Brain microvascular endothelial cell (primary cell): ENCODE measurements at regions not wholly inside any gene's neighbourhood (a gene's known extent, or its start where the extent isn't known, plus 50 kb on each side); places are given as distances from the start of the nearest gene placed in this dataset.

Experiments
- DNase-seq: peaks from one replicate; pipeline ENCODE4 v3.0.0-alpha.2; 2020
- H3K27ac ChIP-seq: fragments of 250-450 bp; sonication (Bioruptor Pico); 2 replicates; pipeline ENCODE4 v1.5.1; 2020; ENCODE audit warnings: mild to moderate bottlenecking, moderate library complexity
- H3K27me3 ChIP-seq: fragments of 250-450 bp; sonication (Bioruptor Pico); replicated peaks from 2 replicates; pipeline ENCODE4 v1.5.1; 2020; ENCODE audit warnings: mild to moderate bottlenecking
- H3K36me3 ChIP-seq: fragments of 250-450 bp; sonication (Bioruptor Pico); replicated peaks from 2 replicates; pipeline ENCODE4 v1.5.1; 2020; ENCODE audit warnings: mild to moderate bottlenecking
- H3K4me3 ChIP-seq: 2 replicates; pipeline ENCODE4 v1.5.1; 2011; ENCODE audit warnings: low read depth, mild to moderate bottlenecking, control low read depth, low read length, moderate library complexity
- in situ Hi-C: cut with HindIII; loops from 2 replicates; pipeline ENCODE4 v1.10.0; 2017; ENCODE audit warnings: low sequenced_read_pairs, low pct_ligation_motif_present
- TF ChIP-seq, protein P1 (sequence below): IDR thresholded peaks from 2 replicates; pipeline ENCODE4 v1.5.1; 2011; ENCODE audit warnings: low read depth, mild to moderate bottlenecking, moderate library complexity, low read length, control low read depth, inconsistent platforms; ENCODE audit errors: missing control alignments

DNA sequence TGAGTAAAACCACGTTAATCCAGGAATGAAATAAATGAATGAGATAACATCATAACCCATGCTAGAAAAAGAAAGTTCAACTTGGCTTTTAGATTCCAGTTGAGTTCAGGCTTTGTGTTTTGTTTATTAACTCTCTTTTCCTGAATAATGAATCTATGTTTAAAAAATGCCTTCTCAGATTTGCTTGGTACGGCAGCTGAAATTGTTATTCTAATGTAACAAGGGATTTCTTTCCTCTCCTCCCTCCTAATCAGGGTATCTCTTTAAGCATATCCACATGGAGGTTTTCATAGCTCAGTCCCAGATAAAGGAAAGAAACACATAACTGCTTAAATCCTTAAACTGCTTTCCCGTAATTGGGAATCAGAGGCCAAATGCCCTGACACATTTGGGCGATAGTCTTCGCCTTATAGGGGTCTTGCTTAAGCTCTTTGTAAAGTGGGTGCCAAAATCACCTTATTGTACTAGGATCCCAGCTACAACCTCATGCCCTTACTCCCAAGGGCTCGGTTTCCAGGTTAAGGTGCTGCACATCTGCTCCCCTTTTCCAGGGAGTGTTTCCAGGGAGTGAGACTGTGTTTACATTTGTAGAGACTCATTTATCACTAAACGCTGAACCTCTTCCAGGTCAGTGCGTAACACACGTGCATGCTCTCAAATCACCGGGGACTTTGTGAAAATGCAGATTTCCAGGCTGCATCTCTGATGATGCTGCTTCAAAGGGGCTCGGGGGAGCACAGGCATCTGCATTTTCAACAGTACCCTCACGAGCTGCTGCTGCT, 142.8 kb upstream of the FOXF1 start:
- Histone ChIP-seq H3K27ac (no peak overlapping the region), H3K27me3 (no peaks in the 10 kb centered on the region), H3K4me3 (no peak overlapping the region), H3K36me3 (no peaks in the 10 kb centered on the region)
- TF ChIP-seq, protein P1, sequence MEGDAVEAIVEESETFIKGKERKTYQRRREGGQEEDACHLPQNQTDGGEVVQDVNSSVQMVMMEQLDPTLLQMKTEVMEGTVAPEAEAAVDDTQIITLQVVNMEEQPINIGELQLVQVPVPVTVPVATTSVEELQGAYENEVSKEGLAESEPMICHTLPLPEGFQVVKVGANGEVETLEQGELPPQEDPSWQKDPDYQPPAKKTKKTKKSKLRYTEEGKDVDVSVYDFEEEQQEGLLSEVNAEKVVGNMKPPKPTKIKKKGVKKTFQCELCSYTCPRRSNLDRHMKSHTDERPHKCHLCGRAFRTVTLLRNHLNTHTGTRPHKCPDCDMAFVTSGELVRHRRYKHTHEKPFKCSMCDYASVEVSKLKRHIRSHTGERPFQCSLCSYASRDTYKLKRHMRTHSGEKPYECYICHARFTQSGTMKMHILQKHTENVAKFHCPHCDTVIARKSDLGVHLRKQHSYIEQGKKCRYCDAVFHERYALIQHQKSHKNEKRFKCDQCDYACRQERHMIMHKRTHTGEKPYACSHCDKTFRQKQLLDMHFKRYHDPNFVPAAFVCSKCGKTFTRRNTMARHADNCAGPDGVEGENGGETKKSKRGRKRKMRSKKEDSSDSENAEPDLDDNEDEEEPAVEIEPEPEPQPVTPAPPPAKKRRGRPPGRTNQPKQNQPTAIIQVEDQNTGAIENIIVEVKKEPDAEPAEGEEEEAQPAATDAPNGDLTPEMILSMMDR, result no peak
- no peak for DNase-seq
- in situ Hi-C loops, result no loop called here

DNA sequence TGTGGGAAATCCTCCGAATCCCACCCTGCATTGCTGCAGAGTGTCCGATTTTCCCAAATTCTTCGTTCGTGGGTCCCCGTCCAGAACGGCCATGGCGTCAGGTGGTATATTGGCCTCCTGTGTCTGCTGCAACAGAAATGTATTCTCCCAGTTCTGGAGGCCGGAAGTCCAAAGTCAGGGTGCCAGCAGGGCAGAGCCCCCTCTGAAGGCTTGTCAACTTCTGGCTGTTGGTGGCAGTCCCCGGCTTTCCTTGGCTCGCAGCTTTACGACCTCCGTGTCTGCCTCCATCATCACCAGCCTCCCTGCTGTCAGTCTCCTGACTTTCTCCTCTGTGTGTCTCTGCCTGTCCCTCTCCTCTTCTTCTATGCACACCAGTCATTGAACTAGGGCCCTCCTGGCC, 142.1 kb upstream of the FOXF1 start:
- Histone ChIP-seq H3K36me3 (no peaks in the 10 kb centered on the region), H3K27ac (no peak overlapping the region), H3K27me3 (no peaks in the 10 kb centered on the region), H3K4me3 (no peak overlapping the region)
- no peak for DNase-seq
- in situ Hi-C loops, result no loop called here
- TF ChIP-seq, protein P1, result no peak

DNA sequence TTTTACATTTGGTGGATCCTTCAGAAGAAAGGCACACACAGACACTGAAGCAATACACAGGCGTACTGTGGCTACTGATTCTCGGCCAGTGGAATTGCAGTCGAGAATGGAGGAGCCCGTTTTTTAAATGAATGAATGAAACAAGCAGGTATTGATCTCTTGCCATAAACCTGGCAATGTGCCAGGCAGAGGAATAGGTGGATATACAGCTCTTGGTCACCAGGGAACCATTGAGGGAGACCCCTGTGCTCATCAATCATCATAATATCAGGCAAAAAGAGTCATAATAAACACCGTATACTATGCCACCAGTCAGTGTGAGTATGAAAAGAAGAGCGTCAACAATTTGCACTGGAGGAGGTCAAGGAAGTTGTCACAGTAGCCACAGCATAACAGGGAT, 140.3 kb upstream of the FOXF1 start:
- no peak overlapping the region for H3K4me3 ChIP-seq
- H3K36me3 ChIP-seq, result no peaks in the 10 kb centered on the region
- in situ Hi-C loops, result no loop called here
- no peaks in the 10 kb centered on the region for H3K27me3 ChIP-seq
- H3K27ac ChIP-seq, result no peak overlapping the region
- no peak for DNase-seq
- TF ChIP-seq, protein P1, result no peak

DNA sequence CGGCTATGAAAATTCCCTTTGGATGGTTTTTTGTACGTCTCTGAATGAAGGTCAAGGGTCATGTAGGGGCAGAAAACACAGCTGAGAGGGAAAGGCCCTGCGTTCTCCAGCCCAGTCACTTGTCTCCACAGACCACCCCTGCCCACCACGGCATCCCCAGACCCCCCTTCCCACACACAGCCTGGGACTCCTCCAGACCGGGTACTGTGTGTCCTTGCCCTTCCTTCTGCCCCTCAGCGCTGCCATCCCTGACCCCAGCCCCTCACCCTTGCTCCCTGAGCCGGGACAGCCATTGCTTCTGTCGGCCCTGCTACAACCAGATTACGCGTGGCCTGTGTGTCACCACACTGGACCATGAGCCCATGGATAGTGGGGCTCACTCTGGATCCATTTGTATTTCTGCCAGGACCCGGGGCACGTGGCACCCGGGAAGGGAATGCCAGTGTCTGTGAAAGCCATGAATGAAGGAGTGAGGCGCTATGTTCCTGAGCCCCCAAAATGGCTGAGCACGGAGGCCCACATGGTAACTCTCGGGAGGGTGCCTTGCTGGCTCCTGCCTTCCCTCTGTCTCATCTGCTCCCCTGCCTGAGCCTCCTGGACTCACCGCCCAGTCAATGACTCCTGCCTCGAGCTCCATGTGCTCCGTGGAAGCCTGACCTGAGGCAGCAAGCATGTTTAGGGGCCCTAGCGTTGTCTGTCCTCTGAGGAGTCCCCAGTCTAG, 139.1 kb upstream of the FOXF1 start:
- Histone ChIP-seq H3K4me3 (no peak overlapping the region), H3K27me3 (no peaks in the 10 kb centered on the region), H3K27ac (no peak overlapping the region), H3K36me3 (no peaks in the 10 kb centered on the region)
- in situ Hi-C loops, result no loop called here
- TF ChIP-seq, protein P1, result no peak
- DNase-seq, result no peak

DNA sequence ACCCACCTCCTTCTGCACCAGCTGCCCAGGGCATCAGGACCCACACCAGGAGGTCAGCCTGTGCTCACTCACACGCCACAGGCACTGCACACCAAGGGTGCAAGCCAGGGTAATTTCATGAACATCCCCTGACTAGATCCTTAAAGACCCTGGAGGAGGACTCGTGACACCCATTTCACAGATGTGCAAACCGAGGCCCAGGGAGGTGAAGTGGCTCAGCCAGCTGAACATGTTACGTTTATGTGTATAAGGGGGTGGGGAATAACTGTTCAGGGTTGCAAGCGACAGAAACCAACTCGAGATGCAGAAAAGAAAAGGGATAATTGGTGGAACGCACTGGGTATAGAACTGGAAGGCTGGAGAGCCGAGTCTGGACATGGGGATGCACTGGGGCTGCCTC, 138.1 kb upstream of the FOXF1 start:
- TF ChIP-seq, protein P1, result no peak
- no peaks in the 10 kb centered on the region for H3K27me3 ChIP-seq
- in situ Hi-C loops, result no loop called here
- H3K27ac ChIP-seq, result no peak overlapping the region
- H3K4me3 ChIP-seq, result no peak overlapping the region
- H3K36me3 ChIP-seq, result no peaks in the 10 kb centered on the region
- DNase-seq, result no peak
